Astrocyte (in vitro differentiated cells and primary cell): ENCODE measurements at regions not wholly inside any gene's neighbourhood (a gene's known extent, or its start where the extent isn't known, plus 50 kb on each side); places are given as distances from the start of the nearest gene placed in this dataset.
A peak's percentile ranks its signal among the peaks of the same experiment; 100 is the strongest.

Experiments used
- DNase-seq: peaks from one replicate; pipeline ENCODE4 v3.0.0-alpha.2; 2010; ENCODE audit warnings: low read depth
- FAIRE-seq: peaks from 2 replicates; lab custom pipeline; 2011; peaks lifted over from hg19 to GRCh38; lab: Jason Lieb, UNC
- H2AFZ ChIP-seq: 2 replicates; pipeline ENCODE4 v1.6.0; 2012; ENCODE audit warnings: low read depth, low read length, inconsistent platforms
- H3K27ac ChIP-seq: 2 replicates; pipeline ENCODE4 v1.5.1; 2011; ENCODE audit warnings: low read depth, low read length, inconsistent platforms
- H3K27me3 ChIP-seq: 2 replicates; pipeline ENCODE4 v1.6.0; 2011; ENCODE audit warnings: low read length, inconsistent platforms; ENCODE audit not compliant: insufficient read depth
- H3K36me3 ChIP-seq: 2 replicates; pipeline ENCODE4 v1.5.1; 2011; ENCODE audit warnings: low read length, inconsistent platforms; ENCODE audit not compliant: insufficient read depth
- H3K4me1 ChIP-seq: 2 replicates; pipeline ENCODE4 v1.5.1; 2011; ENCODE audit warnings: low read length, inconsistent platforms; ENCODE audit not compliant: insufficient read depth
- H3K4me2 ChIP-seq: 2 replicates; pipeline ENCODE4 v1.6.0; 2012; ENCODE audit warnings: low read length, inconsistent platforms
- H3K4me3 ChIP-seq: 2 replicates; pipeline ENCODE4 v1.5.1; 2011; ENCODE audit warnings: low read depth, mild to moderate bottlenecking, low read length, inconsistent platforms; ENCODE audit not compliant: insufficient read depth
- H3K79me2 ChIP-seq: 2 replicates; pipeline ENCODE4 v1.6.0; 2012; ENCODE audit warnings: mild to moderate bottlenecking, low read length, inconsistent platforms; ENCODE audit not compliant: insufficient read depth
- H3K9ac ChIP-seq: 2 replicates; pipeline ENCODE4 v1.6.0; 2012; ENCODE audit warnings: mild to moderate bottlenecking, low read length, inconsistent platforms
- H3K9me3 ChIP-seq: 2 replicates; pipeline ENCODE4 v1.5.1; 2012; ENCODE audit warnings: low read depth, mild to moderate bottlenecking, low read length, inconsistent platforms; ENCODE audit not compliant: insufficient read depth
- H4K20me1 ChIP-seq: 2 replicates; pipeline ENCODE4 v1.6.0; 2012; ENCODE audit warnings: low read length, inconsistent platforms; ENCODE audit not compliant: insufficient read depth
- H3K27ac Mint-ChIP-seq: one replicate; pipeline ENCODE4 v1.8.0; 2021; ENCODE audit warnings: mild to moderate bottlenecking, mixed read lengths; ENCODE audit not compliant: unreplicated experiment
- H3K27me3 Mint-ChIP-seq: one replicate; pipeline ENCODE4 v1.8.0; 2021; ENCODE audit warnings: low read depth, mixed read lengths; ENCODE audit not compliant: unreplicated experiment
- H3K36me3 Mint-ChIP-seq: one replicate; pipeline ENCODE4 v1.8.0; 2021; ENCODE audit warnings: low read depth, mixed read lengths; ENCODE audit not compliant: unreplicated experiment
- H3K4me1 Mint-ChIP-seq: one replicate; pipeline ENCODE4 v1.8.0; 2021; ENCODE audit warnings: low read depth, mixed read lengths; ENCODE audit not compliant: unreplicated experiment
- H3K4me3 Mint-ChIP-seq: one replicate; pipeline ENCODE4 v1.8.0; 2021; ENCODE audit warnings: mild to moderate bottlenecking, moderate library complexity, mixed read lengths; ENCODE audit not compliant: unreplicated experiment
- H3K9me3 Mint-ChIP-seq: one replicate; pipeline ENCODE4 v1.8.0; 2021; ENCODE audit warnings: mild to moderate bottlenecking, mixed read lengths; ENCODE audit not compliant: unreplicated experiment
- EZH2 ChIP-seq: IDR thresholded peaks from 2 replicates; pipeline ENCODE4 v1.6.1; 2012; ENCODE audit warnings: mild to moderate bottlenecking, low read length, inconsistent platforms; ENCODE audit not compliant: insufficient read depth
- TF ChIP-seq, protein P1 (sequence below): IDR thresholded peaks from 2 replicates; pipeline ENCODE4 v1.5.1; 2011; ENCODE audit warnings: low read depth, mild to moderate bottlenecking, inconsistent platforms, low read length, moderate library complexity; ENCODE audit not compliant: insufficient read depth

DNA sequence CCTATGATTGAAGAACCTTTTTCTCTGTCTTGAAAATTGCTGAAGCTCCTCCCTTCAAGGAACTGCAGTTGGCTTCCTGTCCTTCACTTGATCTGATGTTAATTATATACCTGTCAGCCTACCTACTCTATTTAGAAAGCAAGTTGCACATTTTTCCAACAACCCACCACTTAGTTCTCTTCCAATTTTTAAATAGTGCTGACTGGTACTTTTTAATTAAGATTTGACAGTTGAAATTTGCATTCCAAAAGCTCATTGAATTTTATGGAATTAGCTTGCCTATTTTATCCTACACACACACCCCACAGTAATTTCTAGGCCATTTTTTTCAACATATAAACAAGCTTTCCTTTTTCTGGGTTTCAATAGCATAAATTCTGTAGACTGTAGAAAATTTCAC, 820.3 kb upstream of the FAT3 start:
- Histone ChIP-seq H3K27ac (no peak overlapping the region), H4K20me1 (no peaks in the 10 kb centered on the region), H3K4me1 (no peaks in the 10 kb centered on the region), H3K4me2 (no peak overlapping the region), H3K9ac (no peak overlapping the region), H3K79me2 (no peaks in the 10 kb centered on the region), H3K9me3 (no peaks in the 10 kb centered on the region), H3K27me3 (no peaks in the 10 kb centered on the region), H3K36me3 (no peaks in the 10 kb centered on the region), H2AFZ (no peak overlapping the region), H3K4me3 (no peak overlapping the region)
- TF ChIP-seq EZH2: no peak
- TF ChIP-seq, protein P1, sequence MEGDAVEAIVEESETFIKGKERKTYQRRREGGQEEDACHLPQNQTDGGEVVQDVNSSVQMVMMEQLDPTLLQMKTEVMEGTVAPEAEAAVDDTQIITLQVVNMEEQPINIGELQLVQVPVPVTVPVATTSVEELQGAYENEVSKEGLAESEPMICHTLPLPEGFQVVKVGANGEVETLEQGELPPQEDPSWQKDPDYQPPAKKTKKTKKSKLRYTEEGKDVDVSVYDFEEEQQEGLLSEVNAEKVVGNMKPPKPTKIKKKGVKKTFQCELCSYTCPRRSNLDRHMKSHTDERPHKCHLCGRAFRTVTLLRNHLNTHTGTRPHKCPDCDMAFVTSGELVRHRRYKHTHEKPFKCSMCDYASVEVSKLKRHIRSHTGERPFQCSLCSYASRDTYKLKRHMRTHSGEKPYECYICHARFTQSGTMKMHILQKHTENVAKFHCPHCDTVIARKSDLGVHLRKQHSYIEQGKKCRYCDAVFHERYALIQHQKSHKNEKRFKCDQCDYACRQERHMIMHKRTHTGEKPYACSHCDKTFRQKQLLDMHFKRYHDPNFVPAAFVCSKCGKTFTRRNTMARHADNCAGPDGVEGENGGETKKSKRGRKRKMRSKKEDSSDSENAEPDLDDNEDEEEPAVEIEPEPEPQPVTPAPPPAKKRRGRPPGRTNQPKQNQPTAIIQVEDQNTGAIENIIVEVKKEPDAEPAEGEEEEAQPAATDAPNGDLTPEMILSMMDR: no peak
- no peak overlapping the region for H3K27ac Mint-ChIP-seq
- DNase-seq: no peak
- H3K4me3 Mint-ChIP-seq: no peak overlapping the region
- no peaks in the 10 kb centered on the region for H3K27me3 Mint-ChIP-seq
- FAIRE-seq: no peak
- H3K9me3 Mint-ChIP-seq: peaks cover 3% of the 10 kb centered on the region
- H3K4me1 Mint-ChIP-seq: no peaks in the 10 kb centered on the region
- H3K36me3 Mint-ChIP-seq: no peaks in the 10 kb centered on the region

DNA sequence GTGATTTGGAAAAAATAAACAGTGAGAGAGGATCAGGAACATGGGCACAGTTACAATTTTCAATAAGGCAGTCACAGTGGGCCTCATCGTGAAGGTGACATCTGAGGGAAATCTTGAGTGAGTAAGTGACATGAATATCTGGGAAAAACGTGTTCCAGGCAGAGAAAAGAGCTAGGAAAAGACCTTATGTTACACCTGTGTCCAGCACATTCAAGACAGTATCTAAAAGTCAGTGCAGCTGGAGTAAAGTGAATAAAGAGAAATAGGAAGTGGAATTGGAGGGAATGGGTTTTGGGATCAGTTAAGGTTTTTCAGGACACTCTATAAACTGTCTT, 827.5 kb upstream of the FAT3 start:
- no peak for DNase-seq
- no peak overlapping the region for H3K9ac ChIP-seq
- no peaks in the 10 kb centered on the region for H3K27me3 ChIP-seq
- FAIRE-seq: no peak
- no peaks in the 10 kb centered on the region for H3K36me3 ChIP-seq
- no peak for TF ChIP-seq EZH2
- TF ChIP-seq, protein P1: no peak
- no peaks in the 10 kb centered on the region for H3K9me3 ChIP-seq
- peaks cover 12% of the 10 kb centered on the region for H3K4me1 Mint-ChIP-seq
- no peaks in the 10 kb centered on the region for H3K79me2 ChIP-seq
- H3K4me2 ChIP-seq: no peak overlapping the region
- peaks cover 3% of the 10 kb centered on the region for H3K9me3 Mint-ChIP-seq
- H4K20me1 ChIP-seq: no peaks in the 10 kb centered on the region
- H3K4me3 ChIP-seq: no peak overlapping the region
- H2AFZ ChIP-seq: no peak overlapping the region
- no peaks in the 10 kb centered on the region for H3K36me3 Mint-ChIP-seq
- no peaks in the 10 kb centered on the region for H3K4me1 ChIP-seq
- no peak overlapping the region for H3K27ac ChIP-seq
- H3K27ac Mint-ChIP-seq: peak overlapping the region; percentile 88
- no peaks in the 10 kb centered on the region for H3K27me3 Mint-ChIP-seq
- no peak overlapping the region for H3K4me3 Mint-ChIP-seq

DNA sequence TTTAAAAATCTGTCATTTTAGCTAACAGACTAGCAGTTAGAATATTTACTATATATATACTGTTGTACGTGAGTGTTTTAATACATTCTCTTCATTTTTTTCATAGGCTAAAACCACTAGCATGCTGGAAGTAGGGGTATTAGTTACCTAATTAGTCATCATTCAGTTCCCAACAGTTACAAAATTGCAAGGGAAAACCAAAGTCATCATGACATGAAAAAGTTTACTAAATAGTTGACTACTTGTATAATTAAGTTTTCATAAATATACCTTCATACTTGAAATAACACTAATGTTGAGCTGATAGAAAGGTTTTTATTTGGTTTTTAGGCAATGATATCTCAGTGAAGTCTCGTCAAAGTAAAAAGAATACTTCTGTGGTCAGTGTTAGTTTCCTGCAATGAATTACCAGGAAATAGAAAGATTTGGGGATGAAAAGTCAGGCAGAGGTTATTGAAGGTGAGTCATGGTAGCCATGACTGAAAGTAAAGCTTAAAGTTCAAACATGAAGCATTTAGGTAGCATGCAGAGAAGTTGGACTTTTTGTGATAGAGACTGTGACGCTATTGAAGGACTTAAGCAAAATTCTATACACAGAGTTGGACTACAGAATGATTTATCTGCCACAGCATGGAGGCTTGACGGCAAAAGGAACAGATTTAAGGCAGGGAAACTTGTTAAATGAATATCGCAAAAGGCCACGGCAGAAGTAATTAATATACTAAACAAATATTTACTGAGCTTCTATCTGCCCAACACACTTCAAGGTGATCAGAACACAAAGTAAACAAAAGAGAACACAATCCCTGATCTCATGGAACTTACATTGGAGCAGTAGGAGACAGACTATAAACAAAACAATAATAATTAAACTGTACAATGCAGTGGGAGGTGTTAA, 828.1 kb upstream of the FAT3 start:
- no peak overlapping the region for H3K4me3 ChIP-seq
- no peak overlapping the region for H3K27ac ChIP-seq
- no peaks in the 10 kb centered on the region for H3K36me3 Mint-ChIP-seq
- peak overlapping the region; percentile 20 for H3K4me2 ChIP-seq
- peaks cover 3% of the 10 kb centered on the region for H3K9me3 Mint-ChIP-seq
- H3K27me3 Mint-ChIP-seq: no peaks in the 10 kb centered on the region
- no peaks in the 10 kb centered on the region for H3K9me3 ChIP-seq
- no peak overlapping the region for H2AFZ ChIP-seq
- peak; percentile 47 for DNase-seq
- no peaks in the 10 kb centered on the region for H3K79me2 ChIP-seq
- H3K4me3 Mint-ChIP-seq: no peak overlapping the region
- H3K9ac ChIP-seq: no peak overlapping the region
- H3K4me1 ChIP-seq: no peaks in the 10 kb centered on the region
- H3K4me1 Mint-ChIP-seq: peaks cover 12% of the 10 kb centered on the region
- FAIRE-seq: no peak
- no peaks in the 10 kb centered on the region for H4K20me1 ChIP-seq
- TF ChIP-seq, protein P1: no peak
- no peak for TF ChIP-seq EZH2
- H3K36me3 ChIP-seq: no peaks in the 10 kb centered on the region
- H3K27me3 ChIP-seq: no peaks in the 10 kb centered on the region
- H3K27ac Mint-ChIP-seq: peak overlapping the region; percentile 88
